GM03348 (cell line): ENCODE measurements at regions not wholly inside any gene's neighbourhood (a gene's known extent, or its start where the extent isn't known, plus 50 kb on each side); places are given as distances from the start of the nearest gene placed in this dataset.

Experiments
- DNase-seq: peaks from one replicate; pipeline ENCODE4 v3.0.0; 2012; ENCODE audit warnings: low spot score

GRCh38 chr4:22217480-22217879, 268.9 kb upstream of the KCNIP4 start:
- DNase-seq = no peak

GRCh38 chr4:22216278-22216677, 267.7 kb upstream of the KCNIP4 start:
- DNase-seq = no peak

GRCh38 chr4:22215084-22215483, 266.5 kb upstream of the KCNIP4 start:
- no peak for DNase-seq

GRCh38 chr4:22203711-22204011, 255.1 kb upstream of the KCNIP4 start:
- no peak for DNase-seq

- DNase-seq = no peak
Measured at GRCh38 chr4:22202975-22203710, 254.6 kb upstream of the KCNIP4 start.

GRCh38 chr4:22202246-22202974, 253.8 kb upstream of the KCNIP4 start:
- no peak for DNase-seq

- DNase-seq = no peak
Measured at GRCh38 chr4:22201256-22201655, 252.7 kb upstream of the KCNIP4 start.

- no peak for DNase-seq
Measured at GRCh38 chr4:22196551-22196950, 248.0 kb upstream of the KCNIP4 start.

GRCh38 chr4:22192084-22192511, 243.5 kb upstream of the KCNIP4 start:
- peak; percentile 12 for DNase-seq

- DNase-seq = no peak
Measured at GRCh38 chr4:22191565-22191964, 243.0 kb upstream of the KCNIP4 start.

GRCh38 chr4:22190855-22191254, 242.3 kb upstream of the KCNIP4 start:
- DNase-seq = peak; percentile 74

- DNase-seq = no peak
Measured at GRCh38 chr4:22187203-22187820, 238.7 kb upstream of the KCNIP4 start.

- no peak for DNase-seq
Measured at GRCh38 chr4:22181736-22182135, 233.2 kb upstream of the KCNIP4 start.

GRCh38 chr4:22179124-22179874, 230.7 kb upstream of the KCNIP4 start:
- DNase-seq = peak; percentile 77

GRCh38 chr4:22174640-22175039, 226.1 kb upstream of the KCNIP4 start:
- DNase-seq = no peak

- DNase-seq = peak; percentile 48
Measured at GRCh38 chr4:22170353-22170752, 221.8 kb upstream of the KCNIP4 start.

- no peak for DNase-seq
Measured at GRCh38 chr4:22167201-22167600, 218.6 kb upstream of the KCNIP4 start.

- DNase-seq = no peak
Measured at GRCh38 chr4:22162454-22162853, 213.9 kb upstream of the KCNIP4 start.

GRCh38 chr4:22130741-22131140, 182.2 kb upstream of the KCNIP4 start:
- DNase-seq = no peak

- peak; percentile 55 for DNase-seq
Measured at GRCh38 chr4:22129454-22130029, 181.0 kb upstream of the KCNIP4 start.

- DNase-seq = no peak
Measured at GRCh38 chr4:22122062-22122461, 173.5 kb upstream of the KCNIP4 start.

- no peak for DNase-seq
Measured at GRCh38 chr4:22115262-22115661, 166.7 kb upstream of the KCNIP4 start.
